NCI-H345 treated with DMSO at 0.1 percent for 48 hours (cell line): ENCODE measurements at regions not wholly inside any gene's neighbourhood (a gene's known extent, or its start where the extent isn't known, plus 50 kb on each side); places are given as distances from the start of the nearest gene placed in this dataset.
"Not testable (repeated sequence)": the region's sequence is repeated elsewhere in the genome, so short reads cannot be mapped to it uniquely, and the experiment has no call there.

Experiments used
- DNase-seq: peaks from one replicate; lab custom pipeline; 2025; ENCODE audit not compliant: unreplicated experiment; lab: John Stamatoyannopoulos, UW

DNA sequence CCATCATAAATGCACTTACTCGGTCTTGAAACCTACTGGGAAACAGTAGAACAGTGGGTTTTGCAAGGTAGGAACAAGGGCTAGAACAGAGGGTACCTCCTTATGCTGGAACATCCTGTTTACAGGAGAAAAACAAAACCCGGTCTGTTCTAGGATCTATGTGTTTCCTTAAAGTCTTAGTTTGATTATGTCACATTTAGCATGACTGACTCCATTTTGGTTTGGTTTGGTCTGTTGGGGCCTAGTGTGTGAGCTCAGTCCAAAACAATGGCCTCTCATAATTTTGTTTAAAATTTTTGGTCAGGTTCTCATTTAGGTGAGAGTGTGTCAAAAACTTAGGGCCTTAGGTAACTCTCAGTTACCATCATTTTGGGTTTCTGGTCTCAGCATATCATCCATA is 96.3 kb upstream of the TRIM24 start:
- DNase-seq, result no peak

DNA sequence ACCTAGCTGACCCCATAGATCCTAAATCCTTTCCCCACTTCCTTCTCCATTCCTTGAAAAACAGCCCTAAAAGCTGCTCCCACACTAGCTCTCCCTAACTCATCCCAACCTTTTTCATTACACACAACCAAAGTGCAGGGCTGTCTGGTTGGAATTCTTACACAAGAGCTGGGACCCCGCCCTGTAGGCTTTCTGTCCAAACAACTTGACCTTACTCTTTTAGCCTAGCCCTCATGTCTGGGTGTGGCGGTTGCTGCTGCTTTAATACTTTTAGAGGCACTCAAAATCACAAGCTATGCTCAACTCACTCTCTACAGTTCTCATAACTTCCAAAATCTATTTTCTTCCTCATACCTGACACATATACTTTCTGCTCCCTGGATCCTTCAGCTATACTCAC is 93.9 kb upstream of the TRIM24 start:
- not testable (repeated sequence) for DNase-seq

DNA sequence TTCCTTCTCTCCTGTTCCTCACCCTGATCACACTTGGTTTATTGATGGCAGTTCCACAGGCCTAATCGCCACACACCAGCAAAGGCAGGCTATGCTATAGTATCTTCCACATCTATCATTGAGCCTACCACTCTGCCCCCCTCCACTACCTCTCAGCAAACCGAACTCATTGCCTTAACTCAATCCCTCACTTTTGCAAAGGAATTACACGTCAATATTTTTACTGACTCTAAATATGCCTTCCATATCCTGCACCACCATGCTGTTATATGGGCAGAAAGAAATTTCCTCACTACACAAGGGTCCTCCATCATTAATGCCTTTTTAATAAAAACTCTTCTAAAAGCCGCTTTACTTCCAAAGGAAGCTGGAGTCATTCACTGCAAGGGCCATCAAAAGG is 93.4 kb upstream of the TRIM24 start:
- not testable (repeated sequence) for DNase-seq

DNA sequence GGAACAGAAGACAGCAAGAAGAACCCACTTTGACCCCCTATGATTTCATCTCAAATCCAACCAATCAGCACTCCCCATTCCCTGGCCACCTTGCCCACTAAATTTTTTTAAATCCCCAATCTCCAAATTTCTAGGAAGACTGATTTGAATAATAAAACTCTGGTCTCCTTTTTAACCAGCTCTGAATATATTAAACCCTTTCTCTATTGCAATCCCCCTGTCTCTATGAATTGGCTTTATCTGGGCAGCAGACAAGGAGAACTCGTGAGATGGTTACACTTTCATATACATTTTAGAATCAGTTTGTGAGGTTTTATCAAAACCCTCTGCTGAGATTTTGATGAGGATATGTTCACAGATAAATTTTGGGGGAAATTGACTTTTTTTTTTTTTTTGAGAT is 90.3 kb upstream of the TRIM24 start:
- no peak for DNase-seq

GRCh38 chr7:138370956-138371355 is 89.1 kb upstream of the TRIM24 start:
- DNase-seq, result no peak

DNA sequence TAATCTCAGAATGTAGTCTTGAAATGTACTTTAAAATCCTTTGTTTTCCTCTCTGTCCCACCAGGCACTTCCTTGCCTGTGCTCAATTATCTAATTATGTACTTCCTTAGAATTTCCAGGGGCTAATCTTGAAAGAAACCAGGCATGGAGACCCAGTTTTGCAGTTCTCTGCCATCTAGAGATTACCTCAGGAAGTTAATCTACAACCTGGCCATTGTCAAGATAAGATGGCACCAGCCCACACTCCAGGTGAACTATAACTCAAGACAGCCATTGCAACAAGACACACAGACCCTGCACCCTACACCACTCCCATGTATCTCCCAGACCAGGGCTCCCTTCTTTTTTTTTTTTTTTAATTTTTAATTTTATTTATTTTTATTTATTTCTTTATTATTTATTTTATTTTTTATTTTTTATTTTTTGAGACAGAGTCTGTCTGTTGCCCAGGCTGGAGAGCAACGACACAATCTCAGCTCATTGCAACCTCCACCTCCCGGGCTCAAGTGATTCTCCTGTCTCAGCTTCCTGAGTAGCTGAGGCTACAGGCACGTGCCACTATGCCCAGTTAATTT is 85.9 kb upstream of the TRIM24 start:
- DNase-seq, result no peak

DNA sequence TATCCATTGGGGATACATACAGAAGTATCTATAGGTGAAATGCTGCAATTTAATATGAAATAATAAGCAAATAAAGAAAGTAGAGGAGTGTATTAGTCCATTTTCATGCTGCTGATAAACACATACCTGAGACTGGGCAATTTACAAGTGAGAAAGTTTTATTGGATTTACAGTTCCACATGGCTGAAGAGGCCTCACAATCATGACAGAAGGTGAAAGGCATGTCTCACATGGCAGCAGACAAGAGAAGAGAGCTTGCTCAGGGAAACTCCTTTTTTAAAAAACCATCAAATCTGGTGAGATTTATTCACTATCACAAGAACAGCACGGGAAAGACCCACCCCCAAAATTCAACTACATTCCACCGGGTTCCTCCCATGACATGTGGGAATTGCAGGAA is 82.8 kb upstream of the TRIM24 start:
- DNase-seq, result no peak

GRCh38 chr7:138378741-138379559 is 81.1 kb upstream of the TRIM24 start:
- DNase-seq, result no peak

DNA sequence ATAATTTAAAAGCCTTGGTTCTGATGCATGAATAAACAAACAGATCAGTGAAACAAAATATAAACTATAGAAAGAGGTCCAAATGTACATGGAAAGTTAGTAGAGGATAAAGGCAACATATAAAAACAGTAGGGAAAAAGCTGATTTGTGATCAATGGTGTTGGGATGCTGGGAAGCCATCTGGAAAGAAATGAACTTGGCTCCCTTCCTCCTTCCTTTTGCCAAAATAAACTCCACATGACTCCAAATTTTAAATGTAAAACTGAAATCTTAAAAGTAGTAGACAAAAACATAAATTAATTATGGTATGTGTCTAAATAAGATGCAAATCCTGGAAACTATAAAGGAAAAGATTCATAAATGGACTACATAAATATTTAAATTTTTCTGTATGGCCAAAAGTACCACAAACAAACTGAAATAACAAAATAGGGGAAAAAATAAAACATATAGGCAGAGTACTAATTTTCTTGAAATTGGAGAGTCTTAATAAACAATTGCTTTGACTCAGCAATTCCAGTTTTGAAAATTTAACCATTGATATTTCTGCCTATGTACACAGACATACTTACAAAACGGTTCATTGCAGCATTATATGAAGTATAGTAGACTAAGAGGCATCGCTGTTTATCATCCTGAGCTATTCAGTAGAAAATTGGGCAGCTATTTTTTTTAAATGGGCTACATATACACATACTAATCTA is 77.0 kb upstream of the TRIM24 start:
- DNase-seq, result no peak

DNA sequence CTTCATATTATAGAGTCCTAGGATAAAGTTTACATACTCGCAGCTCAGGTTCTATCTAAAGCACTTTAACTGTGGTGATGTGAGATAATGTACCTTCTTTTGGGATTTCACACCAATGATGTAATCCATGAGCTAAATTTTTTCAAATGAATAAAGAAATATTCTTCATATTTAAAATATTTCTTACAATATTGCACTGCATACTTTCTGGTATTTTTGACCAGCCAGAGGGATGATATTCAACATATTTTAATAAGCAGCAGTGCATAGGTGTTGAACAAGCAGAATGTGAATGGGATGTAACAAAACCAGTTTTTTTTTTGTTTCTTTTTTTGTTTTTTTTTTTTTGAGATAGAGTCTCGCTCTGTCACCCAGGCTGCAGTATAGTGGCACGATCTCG is 73.2 kb upstream of the TRIM24 start:
- DNase-seq, result no peak

- DNase-seq, result no peak
Observed at GRCh38 chr7:138387755-138388475, 72.1 kb upstream of the TRIM24 start.

DNA sequence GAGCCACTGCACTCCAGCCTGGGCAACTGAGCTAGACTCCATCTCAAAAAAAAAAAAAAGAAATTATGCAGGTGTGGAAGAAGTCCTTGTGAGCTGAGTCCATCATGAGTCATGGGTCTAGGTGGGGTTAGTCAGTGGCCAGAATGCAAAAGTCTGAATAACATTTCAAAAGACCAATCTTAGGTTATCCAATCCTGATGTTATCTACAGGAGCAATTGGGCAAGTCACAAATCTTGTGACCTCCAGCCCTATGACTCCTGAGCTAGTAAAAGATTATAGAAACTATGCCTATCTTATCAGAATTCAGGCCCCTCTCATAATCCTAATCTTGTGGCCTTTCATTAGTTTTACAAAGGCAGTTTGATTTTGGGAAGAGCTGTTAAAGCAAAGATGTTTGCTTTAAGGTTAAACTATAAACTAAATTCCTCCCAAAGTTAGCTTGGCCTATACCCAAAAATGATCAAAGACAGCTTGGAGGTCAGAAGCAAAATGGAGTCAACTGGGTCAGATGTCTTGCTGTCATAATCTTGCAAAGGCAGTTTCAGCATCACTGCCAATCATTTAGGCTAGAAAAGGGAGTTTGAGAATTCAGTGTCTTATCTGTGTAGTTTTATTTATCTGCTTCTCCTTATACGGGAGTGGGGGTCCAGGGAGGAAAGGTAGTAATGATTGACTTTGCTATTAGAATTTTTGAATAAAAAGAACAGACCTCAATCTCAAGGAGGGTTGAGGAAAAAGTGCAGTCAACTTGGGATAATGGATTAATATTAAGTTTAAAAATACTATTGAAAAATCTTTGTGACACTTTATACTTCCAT is 71.2 kb upstream of the TRIM24 start:
- no peak for DNase-seq

DNA sequence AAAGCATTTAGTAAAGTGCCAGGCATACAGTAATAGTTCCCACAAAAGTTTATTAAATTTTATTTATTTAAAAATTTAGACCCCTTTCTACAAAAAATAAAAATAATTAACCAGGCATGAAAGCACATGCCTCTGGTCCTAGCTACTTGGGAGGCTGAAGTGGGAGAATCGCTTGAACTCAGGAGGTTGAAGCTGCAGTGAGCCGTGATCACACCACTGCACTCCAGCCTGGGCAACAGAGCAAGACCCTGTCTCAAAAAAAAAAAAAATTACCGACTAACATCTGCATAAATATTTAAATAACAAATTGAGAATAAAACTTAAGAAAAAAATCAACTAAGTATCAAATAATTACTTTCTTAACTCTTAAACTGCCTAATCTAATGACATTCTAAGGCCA is 64.3 kb upstream of the TRIM24 start:
- no peak for DNase-seq

GRCh38 chr7:138396251-138397070 is 63.6 kb upstream of the TRIM24 start:
- DNase-seq, result no peak

DNA sequence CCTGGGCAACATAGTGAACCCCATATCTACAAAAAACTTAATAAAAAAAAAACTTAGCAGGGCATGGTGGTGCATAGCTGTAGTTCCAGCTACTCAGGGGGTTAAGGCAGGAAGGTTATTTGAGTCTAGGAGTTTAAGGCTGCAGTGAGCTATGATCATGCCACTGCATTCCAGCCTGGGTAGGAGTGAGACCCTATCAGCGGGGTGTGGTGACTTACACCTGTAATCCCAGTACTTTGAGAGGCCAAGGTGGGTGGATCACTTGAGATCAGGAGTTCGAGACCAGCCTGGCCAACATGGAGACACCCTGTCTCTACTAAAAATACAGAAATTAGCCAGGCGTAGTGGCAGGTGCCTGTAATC is 63.0 kb upstream of the TRIM24 start:
- DNase-seq, result not testable (repeated sequence)

- DNase-seq, result no peak
Observed at GRCh38 chr7:138398857-138399256, 61.2 kb upstream of the TRIM24 start.

DNA sequence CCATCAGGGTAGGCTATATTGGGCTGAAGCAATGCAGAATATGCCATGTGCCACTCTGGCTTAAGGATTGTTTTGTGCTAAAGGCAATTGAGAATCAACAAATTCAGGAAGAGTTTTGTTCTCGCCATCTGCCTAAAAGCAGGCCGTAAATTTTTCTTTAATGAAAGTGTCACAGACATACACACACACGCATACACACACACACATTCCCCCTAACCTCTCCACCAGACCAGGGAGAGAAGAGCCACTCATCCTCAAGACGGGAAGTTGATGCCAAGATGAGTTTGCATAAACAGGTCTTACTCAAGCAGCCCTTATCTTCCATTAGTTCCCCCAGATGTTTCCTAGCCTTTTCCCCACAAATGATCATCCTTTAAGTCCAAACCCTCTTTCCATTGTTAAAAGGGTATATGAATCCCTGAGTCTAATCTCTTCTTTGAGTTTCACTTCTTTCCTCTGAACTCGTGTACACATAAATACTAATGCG is 59.6 kb upstream of the TRIM24 start:
- DNase-seq, result no peak

DNA sequence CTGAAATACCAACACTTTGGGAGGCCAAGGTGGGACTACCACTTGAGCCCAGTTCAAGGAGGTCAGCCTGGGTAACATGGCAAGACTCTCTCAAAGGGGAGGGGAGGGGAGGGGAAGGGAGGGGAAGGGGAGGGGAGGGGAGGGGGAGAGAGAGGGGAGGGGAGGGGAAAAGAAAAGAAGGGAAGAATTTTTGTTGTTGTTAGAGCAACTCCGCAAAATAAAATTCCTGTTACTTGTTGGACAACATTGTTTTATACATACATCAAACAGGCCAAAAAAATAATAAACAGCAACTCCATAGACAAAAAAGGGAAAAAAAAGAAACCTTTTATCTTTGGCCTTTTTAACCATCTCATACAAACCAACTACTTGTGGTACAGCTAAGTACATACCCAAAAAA is 57.3 kb upstream of the TRIM24 start:
- DNase-seq, result no peak

GRCh38 chr7:138405496-138405895 is 54.6 kb upstream of the TRIM24 start:
- DNase-seq, result no peak

GRCh38 chr7:138407792-138408191 is 52.3 kb upstream of the TRIM24 start:
- no peak for DNase-seq
